HEK293 (cell line): ENCODE measurements at regions not wholly inside any gene's neighbourhood (a gene's known extent, or its start where the extent isn't known, plus 50 kb on each side); places are given as distances from the start of the nearest gene placed in this dataset.

Experiments
- CTCF ChIA-PET: fragments of 350-600 bp; formaldehyde crosslinking; extraction: SDS; loops from one replicate; lab custom pipeline; 2021; ENCODE audit warnings: antibody characterized with exemption; lab: Yijun Ruan, JAX
- POLR2A ChIA-PET: fragments of 300-600 bp; formaldehyde crosslinking; extraction: SDS; loops from one replicate; lab custom pipeline; 2020; ENCODE audit warnings: antibody characterized with exemption, inconsistent platforms; lab: Yijun Ruan, JAX
- H3K27ac ChIP-seq: fragments of 200-500 bp; sonication (Bioruptor generic); 2 replicates; pipeline ENCODE4 v1.5.1; 2014; ENCODE audit warnings: low read depth, low read length, control low read depth, inconsistent platforms; ENCODE audit errors: extremely low read depth
- H3K36me3 ChIP-seq, 2 experiments: fragments of 200-500 bp in 1 of 2; sonication (Bioruptor generic) in 1 of 2; 1 replicate in 1 of 2; 2 replicates in 1 of 2; pipeline ENCODE4 v1.5.1; 2014 to 2017; ENCODE audit warnings: inconsistent platforms in 2 of 2, low read length in 2 of 2; ENCODE audit not compliant: control insufficient read depth in 2 of 2, insufficient read depth in 1 of 2
- H3K4me1 ChIP-seq: fragments of 200-500 bp; sonication (Bioruptor generic); 2 replicates; pipeline ENCODE4 v1.5.1; 2014; ENCODE audit warnings: mild to moderate bottlenecking, low read length, inconsistent platforms; ENCODE audit not compliant: control insufficient read depth, insufficient read depth
- H3K4me3 ChIP-seq: 2 replicates; pipeline ENCODE4 v1.5.1; 2011; ENCODE audit warnings: low read depth, mild to moderate bottlenecking, control low read depth, low read length, moderate library complexity
- H3K9me3 ChIP-seq: fragments of 200-500 bp; sonication (Bioruptor generic); 2 replicates; pipeline ENCODE4 v1.5.1; 2014; ENCODE audit warnings: low read depth, low read length, inconsistent platforms; ENCODE audit not compliant: control insufficient read depth, insufficient read depth
- GFI1B ChIP-seq: fragments of 450-650 bp; formaldehyde crosslinking; IDR thresholded peaks from 2 replicates; pipeline ENCODE4 v1.5.1; 2016; ENCODE audit warnings: missing biosample characterization, missing genetic modification characterization
- GLI4 ChIP-seq: fragments of 450-650 bp; formaldehyde crosslinking; IDR thresholded peaks from 2 replicates; pipeline ENCODE4 v1.5.1; 2016; ENCODE audit warnings: missing biosample characterization, missing genetic modification characterization
- GLIS2 ChIP-seq: fragments of 450-650 bp; formaldehyde crosslinking; IDR thresholded peaks from 2 replicates; pipeline ENCODE4 v1.5.1; 2016; ENCODE audit warnings: missing biosample characterization, missing genetic modification characterization
- HOXC10 ChIP-seq: sonication (generic); formaldehyde crosslinking; IDR thresholded peaks from 2 replicates; pipeline ENCODE4 v1.8.1; 2023; ENCODE audit warnings: mild to moderate bottlenecking, missing genetic modification reagents
- MYNN ChIP-seq: fragments of 450-650 bp; formaldehyde crosslinking; IDR thresholded peaks from 2 replicates; pipeline ENCODE4 v1.5.1; 2016; ENCODE audit warnings: missing biosample characterization, missing genetic modification characterization, borderline replicate concordance
- RBAK ChIP-seq: fragments of 450-650 bp; formaldehyde crosslinking; IDR thresholded peaks from 2 replicates; pipeline ENCODE4 v1.5.1; 2016; ENCODE audit warnings: missing biosample characterization, missing genetic modification characterization
- SCRT2 ChIP-seq: fragments of 450-650 bp; formaldehyde crosslinking; IDR thresholded peaks from 2 replicates; pipeline ENCODE4 v1.5.1; 2016; ENCODE audit warnings: missing biosample characterization, missing genetic modification characterization
- SETDB1 ChIP-seq: IDR thresholded peaks from one replicate; pipeline ENCODE4 v1.6.1; 2017; ENCODE audit warnings: mild to moderate bottlenecking, low read length, moderate library complexity, mixed read lengths; ENCODE audit not compliant: insufficient read length
- SP3 ChIP-seq: fragments of 450-650 bp; formaldehyde crosslinking; IDR thresholded peaks from 2 replicates; pipeline ENCODE4 v1.5.1; 2016; ENCODE audit warnings: missing biosample characterization, missing genetic modification characterization
- YY1 ChIP-seq: fragments of 450-650 bp; formaldehyde crosslinking; IDR thresholded peaks from 2 replicates; pipeline ENCODE4 v1.5.1; 2018; ENCODE audit warnings: missing biosample characterization, missing genetic modification characterization
- ZBTB1 ChIP-seq: fragments of 450-650 bp; formaldehyde crosslinking; IDR thresholded peaks from 2 replicates; pipeline ENCODE4 v1.5.1; 2016; ENCODE audit warnings: missing biosample characterization, missing genetic modification characterization
- ZBTB21 ChIP-seq: fragments of 450-650 bp; formaldehyde crosslinking; IDR thresholded peaks from 2 replicates; pipeline ENCODE4 v1.5.1; 2017; ENCODE audit warnings: missing biosample characterization, missing genetic modification characterization
- ZBTB7A ChIP-seq: fragments of 450-650 bp; formaldehyde crosslinking; IDR thresholded peaks from 2 replicates; pipeline ENCODE4 v1.5.1; 2016; ENCODE audit warnings: low read depth, missing biosample characterization, missing genetic modification characterization
- ZBTB8A ChIP-seq: fragments of 450-650 bp; formaldehyde crosslinking; IDR thresholded peaks from 2 replicates; pipeline ENCODE4 v1.5.1; 2016; ENCODE audit warnings: missing biosample characterization, missing genetic modification characterization
- ZNF10 ChIP-seq: fragments of 450-650 bp; formaldehyde crosslinking; IDR thresholded peaks from 2 replicates; pipeline ENCODE4 v1.5.1; 2017; ENCODE audit warnings: missing biosample characterization, missing genetic modification characterization
- ZNF155 ChIP-seq: fragments of 450-650 bp; formaldehyde crosslinking; IDR thresholded peaks from 2 replicates; pipeline ENCODE4 v1.5.1; 2016; ENCODE audit warnings: missing biosample characterization, missing genetic modification characterization
- ZNF174 ChIP-seq: fragments of 450-650 bp; formaldehyde crosslinking; IDR thresholded peaks from 2 replicates; pipeline ENCODE4 v1.5.0; 2017; ENCODE audit warnings: missing biosample characterization, mild to moderate bottlenecking, missing genetic modification characterization
- ZNF184 ChIP-seq: fragments of 450-650 bp; IDR thresholded peaks from 2 replicates; pipeline ENCODE4 v1.5.1; 2018; ENCODE audit warnings: missing biosample characterization, mild to moderate bottlenecking, missing genetic modification characterization
- ZNF239 ChIP-seq: fragments of 450-650 bp; formaldehyde crosslinking; IDR thresholded peaks from 2 replicates; pipeline ENCODE4 v1.5.1; 2016; ENCODE audit warnings: missing biosample characterization, missing genetic modification characterization
- ZNF274 ChIP-seq, 2 experiments: fragments of 200-500 bp in 1 of 2; fragments of 450-650 bp in 1 of 2; sonication (Bioruptor generic) in 1 of 2; formaldehyde crosslinking in 1 of 2; IDR thresholded peaks; 2 replicates each; pipeline versions ENCODE4 v1.5.1 to v1.6.1; 2014 to 2016; ENCODE audit warnings: borderline replicate concordance in 1 of 2, inconsistent platforms in 1 of 2, low read length in 1 of 2, missing biosample characterization in 1 of 2, missing genetic modification characterization in 1 of 2
- ZNF529 ChIP-seq: fragments of 450-650 bp; formaldehyde crosslinking; IDR thresholded peaks from 2 replicates; pipeline ENCODE4 v1.5.1; 2017; ENCODE audit warnings: missing genetic modification characterization, missing biosample characterization; ENCODE audit not compliant: insufficient replicate concordance
- ZNF530 ChIP-seq: fragments of 450-650 bp; formaldehyde crosslinking; IDR thresholded peaks from 2 replicates; pipeline ENCODE4 v1.5.1; 2016; ENCODE audit warnings: low read depth, missing biosample characterization, missing genetic modification characterization
- ZNF544 ChIP-seq: fragments of 450-650 bp; formaldehyde crosslinking; IDR thresholded peaks from 2 replicates; pipeline ENCODE4 v1.5.0; 2017; ENCODE audit warnings: missing biosample characterization, missing genetic modification characterization
- ZNF596 ChIP-seq: fragments of 450-650 bp; IDR thresholded peaks from 2 replicates; pipeline ENCODE4 v1.5.0; 2018; ENCODE audit warnings: missing biosample characterization, mild to moderate bottlenecking, missing genetic modification characterization, moderate library complexity
- ZNF624 ChIP-seq: fragments of 450-650 bp; formaldehyde crosslinking; IDR thresholded peaks from 2 replicates; pipeline ENCODE4 v1.5.1; 2017; ENCODE audit warnings: missing biosample characterization, missing genetic modification characterization
- ZNF629 ChIP-seq: fragments of 450-650 bp; formaldehyde crosslinking; IDR thresholded peaks from 2 replicates; pipeline ENCODE4 v1.5.1; 2017; ENCODE audit warnings: missing biosample characterization, missing genetic modification characterization
- ZNF664 ChIP-seq: fragments of 450-650 bp; formaldehyde crosslinking; IDR thresholded peaks from 2 replicates; pipeline ENCODE4 v1.5.1; 2016; ENCODE audit warnings: missing biosample characterization, missing genetic modification characterization
- ZNF777 ChIP-seq: fragments of 450-650 bp; formaldehyde crosslinking; IDR thresholded peaks from 2 replicates; pipeline ENCODE4 v1.5.1; 2017; ENCODE audit warnings: missing biosample characterization, missing genetic modification characterization, borderline replicate concordance
- TF ChIP-seq, protein P1 (sequence below): fragments of 450-650 bp; formaldehyde crosslinking; IDR thresholded peaks from 2 replicates; pipeline ENCODE4 v1.5.1; 2016; ENCODE audit warnings: missing biosample characterization, missing genetic modification characterization

- Histone ChIP-seq H3K36me3 (no peaks in the 10 kb centered on the region), H3K27ac (no peak overlapping the region), H3K4me3 (no peak overlapping the region), H3K4me1 (0 out of 2 replicates have a peak, but pooled peaks cover 3% of the 10 kb centered on the region), H3K9me3 (no peaks in the 10 kb centered on the region)
- POLR2A ChIA-PET: no interaction called here
- CTCF ChIA-PET: interaction anchor here (0.7 to 2.3 kb wide), 7 partner anchors 15 to 912 kb away, joined by 3 to 9 read pairs (median 4); no protein-coding TSS in a partner anchor
- no peak for TF ChIP-seq ZBTB7A (tag by site-specific recombination)
- TF ChIP-seq ZNF544 (tag by site-specific recombination): no peak
- no peak for TF ChIP-seq ZBTB1 (tag by site-specific recombination)
- no peak for TF ChIP-seq ZNF239 (tag by site-specific recombination)
- TF ChIP-seq YY1 (tag by site-specific recombination): no peak
- no peak for TF ChIP-seq ZBTB21 (tag by site-specific recombination)
- no peak for TF ChIP-seq ZBTB8A
- TF ChIP-seq ZNF529 (tag by site-specific recombination): no peak
- TF ChIP-seq SETDB1: no peak
- TF ChIP-seq ZNF664: no peak
- TF ChIP-seq ZNF624 (tag by site-specific recombination): no peak
- TF ChIP-seq ZNF629 (tag by site-specific recombination): no peak
- no peak for TF ChIP-seq MYNN
Measured at GRCh38 chr15:68526269-68526668, 52.5 kb upstream of the CORO2B start.

DNA sequence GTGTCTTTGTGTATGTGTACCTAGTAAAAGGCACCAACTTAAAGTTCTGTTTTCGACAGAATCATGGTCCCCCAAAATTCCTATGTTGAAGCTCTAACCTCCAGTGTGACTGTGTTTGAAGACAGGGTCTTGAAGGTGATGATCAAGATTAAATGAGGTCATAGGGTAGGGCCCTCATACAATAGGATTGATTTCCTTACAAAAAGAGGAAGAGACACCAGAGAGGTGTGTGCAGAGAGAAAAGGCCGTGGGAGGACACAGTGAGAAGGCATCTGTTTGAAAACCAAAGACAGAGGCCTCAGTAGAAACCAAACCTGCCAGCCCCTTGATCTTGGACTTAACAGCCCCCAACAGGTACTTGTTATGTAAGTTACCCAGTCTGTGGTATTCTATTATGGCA, 52.0 kb upstream of the CORO2B start:
- Histone ChIP-seq H3K9me3 (no peaks in the 10 kb centered on the region), H3K36me3 (no peaks in the 10 kb centered on the region), H3K4me3 (no peak overlapping the region), H3K27ac (no peak overlapping the region), H3K4me1 (0 out of 2 replicates have a peak, but pooled peaks cover 3% of the 10 kb centered on the region)
- CTCF ChIA-PET: interaction anchor here (0.7 to 2.3 kb wide), 5 partner anchors 11 to 393 kb away, joined by 3 to 9 read pairs (median 4); no protein-coding TSS in a partner anchor
- TF ChIP-seq ZNF174 (tag by site-specific recombination) (no peak), ZNF664 (no peak), SCRT2 (tag by site-specific recombination) (peak; percentile 56), HOXC10 (CRISPR knock-in tag) (no peak), ZNF596 (tag by site-specific recombination) (no peak), ZNF530 (tag by site-specific recombination) (no peak)
- POLR2A ChIA-PET: no interaction called here

DNA sequence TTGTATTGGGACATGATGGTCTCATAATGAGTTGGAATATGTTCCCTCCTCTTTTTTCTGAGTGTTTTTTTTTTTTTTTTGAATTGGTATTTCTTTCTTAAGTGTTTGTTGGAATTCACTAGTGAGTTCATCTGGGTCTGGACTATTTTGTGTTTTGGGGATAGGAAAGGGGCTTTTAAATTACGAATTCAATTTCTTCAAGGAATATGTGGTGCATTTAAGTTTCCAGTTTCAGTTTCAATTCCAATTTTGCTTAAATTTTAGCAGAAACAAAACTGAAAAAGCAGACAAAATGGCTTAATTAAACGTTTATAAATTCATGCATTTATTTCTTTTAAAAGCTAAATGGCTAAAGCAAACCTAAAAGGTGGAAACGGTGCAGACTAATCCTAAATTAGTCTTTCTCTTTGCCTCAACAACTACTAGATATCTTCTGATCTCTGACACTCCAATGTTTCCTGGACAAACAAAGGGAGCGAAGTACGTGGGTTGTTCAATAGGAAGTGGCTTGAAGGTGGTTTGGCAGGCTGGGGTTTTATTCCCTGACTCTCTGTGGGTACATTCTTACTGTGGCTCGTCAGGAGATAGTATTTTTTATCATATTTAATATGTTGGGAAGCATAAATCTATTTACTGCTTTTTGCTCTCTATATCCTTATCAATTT, 50.0 kb upstream of the CORO2B start:
- ChIA-PET POLR2A (no interaction called here), CTCF (no interaction called here)
- H3K9me3 ChIP-seq: no peaks in the 10 kb centered on the region; the same call in 1 of the 2 replicates
- H3K36me3 ChIP-seq: no peaks in the 10 kb centered on the region
- TF ChIP-seq ZNF184 (tag by site-specific recombination) (no peak), RBAK (no peak), ZNF274 (IDR thresholded peaks at IDR 0.05; ENCODE audit: low read length) (no peak), ZNF274 (tag by site-specific recombination; IDR thresholded peaks at IDR 0.05; ENCODE audit: borderline replicate concordance) (no peak), GLIS2 (tag by site-specific recombination) (no peak), GLI4 (tag by site-specific recombination) (no peak), SP3 (no peak), ZNF155 (tag by site-specific recombination) (no peak), GFI1B (no peak), ZNF777 (tag by site-specific recombination) (no peak), ZNF10 (no peak)
- TF ChIP-seq, protein P1, sequence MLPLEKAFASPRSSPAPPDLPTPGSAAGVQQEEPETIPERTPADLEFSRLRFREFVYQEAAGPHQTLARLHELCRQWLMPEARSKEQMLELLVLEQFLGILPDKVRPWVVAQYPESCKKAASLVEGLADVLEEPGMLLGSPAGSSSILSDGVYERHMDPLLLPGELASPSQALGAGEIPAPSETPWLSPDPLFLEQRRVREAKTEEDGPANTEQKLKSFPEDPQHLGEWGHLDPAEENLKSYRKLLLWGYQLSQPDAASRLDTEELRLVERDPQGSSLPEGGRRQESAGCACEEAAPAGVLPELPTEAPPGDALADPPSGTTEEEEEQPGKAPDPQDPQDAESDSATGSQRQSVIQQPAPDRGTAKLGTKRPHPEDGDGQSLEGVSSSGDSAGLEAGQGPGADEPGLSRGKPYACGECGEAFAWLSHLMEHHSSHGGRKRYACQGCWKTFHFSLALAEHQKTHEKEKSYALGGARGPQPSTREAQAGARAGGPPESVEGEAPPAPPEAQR: no peak
- no peak overlapping the region for H3K4me3 ChIP-seq
- H3K4me1 ChIP-seq: 0 out of 2 replicates have a peak, but pooled peaks cover 3% of the 10 kb centered on the region
- no peak overlapping the region for H3K27ac ChIP-seq
